ENCODE measurements at regions not wholly inside any gene's neighbourhood (a gene's known extent, or its start where the extent isn't known, plus 50 kb on each side); places are given as distances from the start of the nearest gene placed in this dataset.

DNA sequence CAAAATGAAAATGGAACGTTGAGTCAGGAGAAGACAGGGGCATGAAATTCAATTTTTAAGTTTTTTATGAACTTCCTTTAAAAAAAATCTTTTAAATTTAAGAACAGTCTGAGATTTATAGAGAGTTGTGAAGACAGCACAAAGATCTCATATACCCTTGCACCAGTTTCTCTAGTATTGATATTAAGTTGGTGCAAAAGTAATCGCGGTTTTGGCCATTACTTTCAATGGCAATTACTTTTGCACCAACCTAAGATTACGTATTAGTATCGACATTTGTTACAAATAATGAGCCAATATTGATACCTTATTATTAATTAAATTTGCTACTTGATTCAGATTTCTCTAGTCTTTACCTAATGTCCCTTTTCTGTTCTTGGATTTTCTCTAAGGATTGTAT, 684.4 kb upstream of the CDH8 start:
- TF ChIP-seq POLR2AphosphoS5 (IDR thresholded peaks at IDR 0.05; ENCODE audit: borderline replicate concordance, low read depth, low read length) (no peak), EZH2 (IDR thresholded peaks at IDR 0.05) (no peak)

Measured in SK-N-MC (cell line).